ENCODE measurements at regions not wholly inside any gene's neighbourhood (a gene's known extent, or its start where the extent isn't known, plus 50 kb on each side); places are given as distances from the start of the nearest gene placed in this dataset.

GRCh38 chr4:15235135-15235534, 192.7 kb upstream of the C1QTNF7 start:
- Histone ChIP-seq H4K20me1 (ENCODE audit: insufficient read depth) (no peaks in the 10 kb centered on the region), H2AFZ (ENCODE audit: low read depth, low read length) (no peak overlapping the region), H3K4me2 (ENCODE audit: low read length) (no peak overlapping the region), H3K4me3 (ENCODE audit: low read length) (no peak overlapping the region), H3K9ac (ENCODE audit: low read length) (no peak overlapping the region), H3K9me3 (ENCODE audit: low read length) (no peaks in the 10 kb centered on the region), H3K27ac (ENCODE audit: low read length) (no peak overlapping the region), H3K36me3 (ENCODE audit: insufficient read depth, low read length) (no peaks in the 10 kb centered on the region), H3F3A (ENCODE audit: insufficient read depth, low read length, poor library complexity, severe bottlenecking) (no peaks in the 10 kb centered on the region), H3K9me2 (ENCODE audit: insufficient read depth, low read length) (no peaks in the 10 kb centered on the region), H3K79me2 (replicated peaks; ENCODE audit: insufficient read depth, low read length) (no peaks in the 10 kb centered on the region), H3K27me3 (ENCODE audit: insufficient read depth, low read depth, low read length) (no peaks in the 10 kb centered on the region)
- TF ChIP-seq CTCF (IDR thresholded peaks at IDR 0.05; ENCODE audit: poor library complexity, severe bottlenecking) (no peak), MXI1 (conservative IDR thresholded peaks at IDR 0.05; ENCODE audit: poor library complexity, severe bottlenecking) (no peak), EZH2 (IDR thresholded peaks at IDR 0.05; ENCODE audit: borderline replicate concordance, insufficient read depth, low read length, poor library complexity, severe bottlenecking) (no peak)

- TF ChIP-seq REST (IDR thresholded peaks at IDR 0.05; ENCODE audit: borderline replicate concordance): no peak
- TF ChIP-seq EZH2 (IDR thresholded peaks at IDR 0.05; ENCODE audit: borderline replicate concordance, insufficient read depth, low read length, poor library complexity, severe bottlenecking): no peak
- TF ChIP-seq POLR2AphosphoS5 (IDR thresholded peaks at IDR 0.05): no peak
- no peak for TF ChIP-seq CTCF (IDR thresholded peaks at IDR 0.05; ENCODE audit: poor library complexity, severe bottlenecking)
- no peak for TF ChIP-seq RAD21 (conservative IDR thresholded peaks at IDR 0.05)
- no peak for TF ChIP-seq SMC3 (conservative IDR thresholded peaks at IDR 0.05; ENCODE audit: poor library complexity)
- no peak for TF ChIP-seq EP300 (conservative IDR thresholded peaks at IDR 0.05; ENCODE audit: poor library complexity, severe bottlenecking)
- no peak for TF ChIP-seq TAF1 (IDR thresholded peaks at IDR 0.05; ENCODE audit: low read depth)
- no peak for TF ChIP-seq MXI1 (conservative IDR thresholded peaks at IDR 0.05; ENCODE audit: poor library complexity, severe bottlenecking)
- Histone ChIP-seq H3K9ac (ENCODE audit: low read length) (no peak overlapping the region), H3K9me3 (ENCODE audit: low read length) (no peaks in the 10 kb centered on the region), H4K20me1 (ENCODE audit: insufficient read depth) (no peaks in the 10 kb centered on the region), H3K36me3 (ENCODE audit: insufficient read depth, low read length) (no peaks in the 10 kb centered on the region), H3K27ac (ENCODE audit: low read length) (no peak overlapping the region), H3K79me2 (replicated peaks; ENCODE audit: insufficient read depth, low read length) (no peaks in the 10 kb centered on the region), H3K4me2 (ENCODE audit: low read length) (no peak overlapping the region), H3K4me3 (ENCODE audit: low read length) (no peak overlapping the region), H2AFZ (ENCODE audit: low read depth, low read length) (peak overlapping the region; percentile 4), H3K27me3 (ENCODE audit: insufficient read depth, low read depth, low read length) (no peaks in the 10 kb centered on the region), H3F3A (ENCODE audit: insufficient read depth, low read length, poor library complexity, severe bottlenecking) (no peaks in the 10 kb centered on the region), H3K9me2 (ENCODE audit: insufficient read depth, low read length) (no peaks in the 10 kb centered on the region)
Measured at GRCh38 chr4:15237648-15238230, 190.1 kb upstream of the C1QTNF7 start.

All from neural cell (in vitro differentiated cells).